HG03342 (cell line): ENCODE measurements at regions not wholly inside any gene's neighbourhood (a gene's known extent, or its start where the extent isn't known, plus 50 kb on each side); places are given as distances from the start of the nearest gene placed in this dataset.
"Not testable (repeated sequence)": the region's sequence is repeated elsewhere in the genome, so short reads cannot be mapped to it uniquely, and the experiment has no call there.

ENCODE experiments used
- ATAC-seq: cut with Tn5 transposase; IDR thresholded peaks from one replicate; pipeline ENCODE4 v1.9.1; 2021; ENCODE audit warnings: mild to moderate bottlenecking, moderate library complexity; ENCODE audit not compliant: unreplicated experiment

DNA sequence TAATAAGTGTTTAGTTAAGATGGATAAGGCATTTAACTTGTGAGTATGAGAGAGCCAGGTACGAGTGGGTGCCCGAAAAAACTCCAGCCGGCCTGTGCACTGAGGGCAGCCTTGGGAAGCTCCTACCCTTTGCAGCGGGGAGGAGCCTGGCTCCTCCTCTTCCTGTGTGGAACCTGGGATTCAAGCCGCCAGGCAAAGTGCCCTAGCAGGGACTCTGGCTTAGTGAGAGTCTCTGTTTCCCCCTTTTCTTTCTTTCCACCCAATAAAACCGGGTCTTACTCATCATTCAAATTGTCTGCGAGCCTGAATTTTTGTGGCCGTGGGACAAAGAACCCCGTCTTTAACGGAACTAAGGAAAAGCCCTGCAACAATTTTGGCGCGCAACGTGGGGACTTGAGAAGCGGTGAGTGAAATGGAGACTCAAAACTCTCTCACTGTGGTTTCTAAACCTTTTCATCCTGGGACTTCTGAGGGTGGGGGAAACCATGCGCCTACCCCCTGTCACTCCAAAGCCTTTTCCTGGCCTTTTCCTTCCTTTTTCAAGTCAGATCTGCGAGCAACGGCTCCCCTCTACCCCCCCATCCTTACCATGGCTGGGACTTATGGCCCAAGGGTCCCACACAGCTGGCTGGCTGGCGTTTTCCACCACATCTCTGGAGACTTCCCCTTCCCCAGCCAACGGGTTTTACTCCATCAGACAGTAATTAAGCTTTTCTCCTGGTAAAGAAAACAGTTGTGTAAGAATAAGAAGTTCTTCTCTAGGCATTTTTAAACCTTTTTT, 535.7 kb upstream of the ACO1 start:
- ATAC-seq: no peak

DNA sequence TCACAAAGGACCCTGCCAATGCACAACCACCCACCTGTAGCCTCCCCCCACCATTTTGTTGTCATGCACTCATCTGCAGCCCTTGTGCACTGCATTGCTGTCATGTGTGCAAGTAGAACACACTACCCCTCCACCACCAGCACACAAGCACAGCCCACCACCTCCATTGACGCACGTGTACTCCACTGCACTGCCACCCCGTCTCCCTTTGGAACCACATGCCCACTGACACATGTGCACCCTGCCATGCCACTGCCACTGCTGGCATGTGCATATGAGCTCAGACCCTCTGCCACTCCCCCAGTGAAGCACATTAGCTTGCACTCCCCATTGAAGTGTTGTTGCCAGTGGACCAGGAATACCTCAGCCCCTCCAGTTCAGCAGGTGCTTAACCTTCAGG, 530.3 kb upstream of the ACO1 start:
- ATAC-seq: no peak

DNA sequence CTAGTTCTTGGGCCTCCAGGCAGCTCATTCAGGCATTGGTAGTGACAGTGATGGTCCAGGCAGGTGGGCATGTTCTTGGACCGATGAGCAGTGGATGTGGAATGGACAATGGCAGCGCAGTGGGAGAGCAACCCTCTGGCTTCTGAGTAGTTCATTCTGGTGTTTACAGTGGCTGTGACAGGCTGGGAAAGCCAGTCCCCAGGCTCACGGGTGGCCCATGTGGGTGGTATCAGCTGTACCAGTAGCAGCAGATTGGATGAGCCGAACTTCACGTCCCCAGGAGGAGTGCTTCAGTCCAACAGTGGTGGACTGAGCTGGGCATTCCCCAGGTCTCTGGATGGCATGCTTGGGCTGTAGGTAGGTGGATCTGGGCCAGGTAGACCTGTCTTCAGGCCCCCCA, 515.6 kb upstream of the ACO1 start:
- no peak for ATAC-seq

DNA sequence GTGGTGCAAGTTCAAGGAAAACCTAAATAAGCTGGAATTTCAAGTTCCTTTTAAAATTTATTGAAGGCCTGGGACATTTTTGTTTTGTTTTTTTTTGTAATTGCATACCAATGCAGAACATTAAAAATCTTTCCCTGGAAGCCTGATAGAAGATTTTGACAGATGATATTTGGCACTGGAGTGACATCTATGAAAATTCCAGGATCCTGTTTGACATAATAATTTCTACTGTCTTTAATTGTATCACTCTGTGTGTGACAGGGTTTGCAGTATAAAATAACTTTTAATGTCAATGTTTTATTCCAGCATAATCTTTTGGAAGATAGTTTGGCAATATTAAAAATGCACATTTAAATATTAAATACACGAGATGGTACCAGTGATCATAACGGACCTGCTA, 514.2 kb upstream of the ACO1 start:
- no peak for ATAC-seq

DNA sequence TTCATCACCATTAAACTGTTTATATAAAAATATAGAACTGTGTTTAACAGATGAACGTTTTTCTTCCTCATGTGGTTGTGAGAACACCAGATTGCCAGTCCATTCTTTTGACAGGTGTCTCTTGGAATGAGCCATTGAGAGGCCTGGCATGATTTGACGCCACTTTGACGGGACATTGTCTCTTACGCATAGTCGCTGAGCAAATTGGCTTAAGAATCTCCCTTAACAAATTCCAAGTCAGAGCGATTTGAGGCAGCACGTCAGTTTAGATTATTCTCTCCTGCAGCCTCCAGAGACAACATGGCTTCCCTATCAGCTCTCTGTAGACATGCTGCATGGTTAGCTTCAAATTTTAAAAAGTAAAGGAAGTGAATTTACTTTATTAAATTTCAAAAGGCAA, 510.7 kb upstream of the ACO1 start:
- ATAC-seq: no peak

DNA sequence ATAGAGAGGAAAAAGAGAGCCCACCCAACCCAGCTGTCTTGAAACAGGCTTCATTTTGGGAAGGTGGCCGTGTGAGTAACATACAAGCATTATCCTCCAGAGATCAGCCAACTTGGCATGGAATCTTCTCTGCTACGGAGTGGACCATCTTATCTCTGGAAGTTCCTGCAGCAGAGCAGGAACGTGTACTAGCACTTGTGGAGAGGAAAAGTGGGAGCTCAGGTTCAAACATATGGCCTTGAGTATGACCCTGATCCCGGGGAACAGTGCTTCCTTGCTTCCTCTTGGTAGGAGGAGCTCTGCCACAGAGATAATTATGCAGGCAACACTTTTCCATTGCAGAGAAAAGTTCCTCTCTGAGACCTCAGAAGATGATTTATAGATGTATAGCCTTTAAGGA, 490.4 kb upstream of the ACO1 start:
- no peak for ATAC-seq

DNA sequence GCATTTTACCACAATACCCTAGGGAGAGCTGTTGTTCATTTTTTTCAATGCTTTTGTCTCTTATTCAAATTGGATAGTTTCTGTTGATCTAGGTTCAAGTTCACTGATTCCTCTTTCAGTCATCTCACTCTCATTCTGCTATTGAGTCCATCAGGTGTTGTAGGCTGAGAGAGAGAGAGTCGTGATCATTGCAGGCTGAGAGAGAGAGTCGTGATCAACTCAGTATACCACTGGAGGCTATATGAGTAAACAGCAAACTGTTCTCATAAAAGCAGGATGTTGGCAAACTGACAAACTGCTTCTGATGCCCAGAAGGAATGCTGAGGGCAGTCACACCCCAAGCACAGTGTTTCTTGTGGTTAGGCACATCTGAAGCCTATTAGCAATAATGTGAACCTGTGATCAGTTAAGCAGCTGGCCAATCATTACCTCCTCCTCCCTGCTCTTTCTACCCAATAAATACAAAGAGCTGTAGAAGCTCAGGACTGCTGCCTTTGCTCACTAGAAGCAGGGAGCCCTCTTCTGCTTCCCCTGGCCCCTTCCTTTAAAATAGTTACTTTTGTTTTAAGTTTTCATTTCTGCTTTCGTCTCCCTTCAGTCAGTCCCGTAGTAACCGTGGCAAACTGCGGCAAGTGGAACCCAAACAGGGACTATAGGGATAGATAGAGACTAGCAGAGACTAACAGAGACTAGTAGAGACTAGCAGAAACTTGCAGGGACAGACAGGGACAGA, 476.1 kb upstream of the ACO1 start:
- ATAC-seq: peak; percentile 88

DNA sequence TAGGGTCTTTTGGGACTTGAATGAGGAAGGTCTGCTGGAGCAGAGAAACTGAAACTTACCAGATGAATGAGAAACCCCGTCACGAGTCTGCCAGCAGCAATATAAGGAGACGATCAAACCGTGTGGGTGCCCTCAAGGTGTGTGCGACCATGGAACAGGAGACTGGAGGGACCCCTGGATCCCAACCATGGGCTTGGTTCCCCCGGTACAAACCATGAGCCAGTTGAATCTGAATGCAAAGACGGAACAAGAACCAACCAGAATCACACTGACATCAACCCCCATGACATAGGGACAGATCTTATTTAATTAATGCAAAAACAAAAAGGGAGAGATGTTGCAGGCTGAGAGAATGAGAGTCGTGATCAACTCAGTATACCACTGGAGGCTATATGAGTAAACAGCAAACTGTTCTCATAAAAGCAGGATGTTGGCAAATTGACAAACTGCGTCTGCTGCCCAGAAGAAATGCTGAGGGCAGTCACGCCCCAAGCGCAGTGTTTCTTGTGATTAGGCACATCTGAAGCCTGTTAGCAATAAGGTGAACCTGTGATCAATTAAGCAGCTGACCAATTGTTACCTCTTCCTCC, 475.5 kb upstream of the ACO1 start:
- peak; percentile 48 for ATAC-seq

DNA sequence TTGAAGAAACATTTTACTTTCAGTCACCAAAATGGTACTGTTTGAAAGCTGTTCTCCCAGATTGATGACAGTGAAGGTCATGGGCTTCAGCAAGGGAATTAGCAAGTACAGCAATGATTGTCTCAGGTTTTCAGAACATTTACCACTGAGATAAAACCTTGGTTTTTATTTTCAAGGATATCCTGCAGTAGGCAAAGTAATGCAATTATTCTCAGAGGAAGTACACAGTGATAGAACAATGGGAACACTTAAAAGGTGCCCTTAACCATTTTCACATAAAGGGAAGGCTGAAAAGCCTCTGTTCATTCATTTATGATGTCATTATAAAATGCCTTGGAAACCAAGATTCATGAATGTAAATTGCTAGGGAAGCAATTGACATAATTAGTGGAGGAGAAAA, 471.8 kb upstream of the ACO1 start:
- no peak for ATAC-seq

DNA sequence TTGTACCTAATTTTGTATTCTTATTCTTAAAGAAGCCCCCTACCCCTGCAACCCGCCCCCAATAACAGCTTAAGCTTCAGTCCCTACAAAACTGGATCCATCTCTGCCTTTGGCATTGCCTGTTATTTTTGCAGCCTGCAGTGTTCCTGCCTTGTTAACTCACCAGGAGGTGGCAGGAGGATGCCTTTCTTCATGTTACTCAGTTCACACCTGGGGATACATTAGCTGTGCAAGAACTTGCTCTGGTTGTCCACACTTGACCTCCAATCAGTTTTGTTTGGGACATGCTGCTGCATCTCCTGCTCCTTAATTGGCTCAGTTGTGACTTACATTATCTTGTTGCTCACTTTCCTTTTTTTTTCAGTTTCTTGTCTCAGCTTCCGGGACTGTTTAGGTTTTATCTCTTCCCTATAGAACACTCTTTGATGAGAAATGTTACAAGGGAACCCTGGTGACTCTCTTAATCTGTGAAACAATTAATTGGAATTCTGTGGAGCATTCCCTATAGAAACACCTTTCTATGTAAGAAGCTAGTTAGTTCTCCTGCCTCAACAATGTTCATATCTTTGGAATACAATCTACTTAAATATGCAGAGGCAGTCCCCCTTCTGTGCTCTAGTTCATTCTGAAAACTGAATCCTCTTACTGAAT, 467.7 kb upstream of the ACO1 start:
- no peak for ATAC-seq

DNA sequence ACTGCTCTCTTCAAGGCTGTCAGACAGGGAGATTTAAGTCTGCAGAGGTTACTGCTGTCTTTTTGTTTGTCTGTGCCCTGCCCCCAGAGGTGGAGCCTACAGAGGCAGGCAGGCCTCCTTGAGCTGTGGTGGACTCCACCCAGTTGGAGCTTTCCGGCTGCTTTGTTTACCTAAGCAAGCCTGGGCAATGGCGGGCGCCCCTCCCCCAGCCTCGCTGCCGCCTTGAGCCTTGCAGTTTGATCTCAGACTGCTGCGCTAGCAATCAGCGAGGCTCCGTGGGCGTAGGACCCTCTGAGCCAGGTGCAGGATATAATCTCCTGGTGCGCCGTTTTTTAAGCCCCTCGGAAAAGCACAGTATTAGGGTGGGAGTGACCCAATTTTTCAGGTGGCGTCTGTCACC, 446.7 kb upstream of the ACO1 start:
- ATAC-seq: not testable (repeated sequence)

DNA sequence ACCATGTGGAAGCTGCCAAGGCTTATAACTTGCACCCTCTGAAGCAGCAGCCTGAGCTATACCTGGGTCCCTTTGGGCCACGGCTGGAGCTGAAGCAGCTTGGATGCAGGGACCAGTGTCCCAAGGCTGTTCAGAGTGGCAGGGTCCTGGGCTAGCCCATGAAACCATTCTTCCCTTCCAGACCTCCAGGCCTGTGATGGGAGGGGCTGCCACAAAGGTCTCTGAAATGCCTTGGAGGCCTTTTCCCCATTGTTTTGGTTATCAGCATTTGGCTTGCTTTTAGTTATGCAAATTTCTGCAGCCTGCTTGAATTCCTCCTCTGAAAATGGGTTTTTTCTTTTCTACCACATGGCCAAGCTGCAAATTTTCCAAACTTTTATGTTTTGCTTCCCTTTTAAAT, 433.7 kb upstream of the ACO1 start:
- no peak for ATAC-seq

DNA sequence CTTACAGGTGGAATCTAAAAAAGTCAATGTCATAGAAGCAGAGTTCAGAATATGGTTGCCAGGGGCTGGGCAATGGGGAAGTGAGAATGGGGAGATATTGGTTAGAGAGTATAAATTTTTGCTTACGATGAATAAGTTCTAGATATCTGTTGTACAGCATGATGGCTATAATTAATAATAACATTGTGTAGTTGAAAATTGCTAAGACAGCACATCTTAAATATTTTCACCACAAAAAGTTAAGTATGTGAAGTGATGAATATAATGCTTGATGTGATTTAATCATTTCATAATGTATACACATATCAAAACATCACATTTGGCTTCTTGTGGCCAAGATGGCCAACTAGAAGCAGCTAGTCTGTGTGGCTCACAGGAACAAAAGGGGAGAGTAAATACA, 425.9 kb upstream of the ACO1 start:
- ATAC-seq: no peak

DNA sequence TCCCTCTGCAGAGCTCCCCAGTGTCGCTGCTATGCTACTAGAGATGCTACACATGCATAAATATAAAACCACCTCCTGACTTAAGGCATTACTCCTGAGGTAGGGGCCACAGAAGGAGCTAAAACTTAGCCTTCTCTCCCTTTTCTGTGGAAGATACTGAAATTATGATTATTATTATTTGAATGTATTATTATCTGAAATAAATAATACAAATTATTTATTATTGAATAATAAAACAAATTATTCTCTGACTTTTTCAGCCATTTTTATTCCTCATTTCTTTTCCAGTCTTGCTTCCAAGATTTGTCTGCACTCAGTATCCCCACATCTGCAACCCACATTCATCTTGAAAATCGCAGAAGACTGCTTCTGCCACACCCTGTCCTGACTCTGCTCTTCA, 414.9 kb upstream of the ACO1 start:
- ATAC-seq: no peak

DNA sequence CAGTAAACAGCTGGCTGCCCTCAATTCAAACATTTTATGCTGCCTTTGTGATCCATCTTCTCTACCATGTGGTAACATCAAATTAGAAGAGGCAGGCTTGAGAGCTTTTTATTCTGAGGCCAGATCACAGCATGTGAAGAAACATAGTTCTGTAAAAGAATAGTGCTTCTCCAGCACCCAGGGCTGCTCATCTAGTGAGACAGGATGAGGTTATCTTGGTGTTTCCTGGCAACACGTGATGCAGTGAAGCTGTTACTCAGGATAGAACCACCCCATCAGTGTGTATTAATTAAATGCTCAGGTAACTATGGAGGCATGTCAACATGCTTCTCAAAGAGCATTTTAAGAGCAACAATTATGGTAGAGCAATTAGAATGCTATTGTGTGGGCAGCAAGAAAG, 400.5 kb upstream of the ACO1 start:
- no peak for ATAC-seq

DNA sequence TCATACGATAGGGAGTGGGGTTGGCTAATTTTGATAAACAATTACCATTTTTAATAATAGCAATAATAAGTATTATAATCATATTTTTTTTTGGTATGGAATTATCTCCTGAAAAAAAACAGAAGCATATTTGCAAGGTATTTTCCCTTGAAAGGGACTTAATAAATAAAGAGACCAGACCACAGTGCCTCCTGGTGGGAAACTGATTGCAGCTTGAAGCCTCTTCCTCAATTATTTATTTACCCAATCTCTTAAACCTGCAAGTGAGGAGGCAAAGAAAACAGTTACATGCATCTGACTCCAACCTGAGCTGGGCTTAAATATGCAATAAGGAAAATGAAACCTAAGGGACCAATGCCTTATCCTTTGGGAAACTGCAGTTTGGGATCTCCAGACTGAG, 388.1 kb upstream of the ACO1 start:
- no peak for ATAC-seq

DNA sequence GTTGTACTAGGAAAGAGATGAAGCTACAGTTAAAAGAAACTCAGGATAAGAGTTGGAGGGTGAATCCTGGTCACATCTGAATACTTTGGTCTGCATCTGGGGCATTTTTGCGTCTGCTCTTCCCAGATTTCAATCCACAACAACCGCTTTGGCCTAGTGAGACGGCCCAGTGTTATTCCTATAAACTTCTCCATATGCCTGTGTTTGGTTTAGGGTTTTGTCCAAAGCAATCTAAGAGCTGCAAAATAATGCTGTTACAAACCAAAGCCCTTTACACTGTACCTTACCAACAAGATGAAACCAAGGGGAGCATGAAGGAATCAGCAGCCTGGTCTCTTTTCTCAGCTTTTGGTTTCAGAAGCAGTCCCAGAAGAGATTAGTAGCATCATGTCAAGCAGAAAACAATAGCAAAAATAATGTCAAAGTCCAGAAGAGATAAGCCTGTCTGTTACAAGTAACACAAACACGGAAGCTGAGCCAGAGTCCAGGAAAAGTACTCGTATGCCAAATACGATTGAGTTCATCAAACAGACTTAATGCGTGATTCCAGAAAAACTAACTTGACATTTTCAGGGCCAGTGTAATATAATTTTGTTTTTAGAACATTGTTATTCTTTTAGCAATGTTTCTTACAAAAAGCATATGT, 379.9 kb upstream of the ACO1 start:
- no peak for ATAC-seq

DNA sequence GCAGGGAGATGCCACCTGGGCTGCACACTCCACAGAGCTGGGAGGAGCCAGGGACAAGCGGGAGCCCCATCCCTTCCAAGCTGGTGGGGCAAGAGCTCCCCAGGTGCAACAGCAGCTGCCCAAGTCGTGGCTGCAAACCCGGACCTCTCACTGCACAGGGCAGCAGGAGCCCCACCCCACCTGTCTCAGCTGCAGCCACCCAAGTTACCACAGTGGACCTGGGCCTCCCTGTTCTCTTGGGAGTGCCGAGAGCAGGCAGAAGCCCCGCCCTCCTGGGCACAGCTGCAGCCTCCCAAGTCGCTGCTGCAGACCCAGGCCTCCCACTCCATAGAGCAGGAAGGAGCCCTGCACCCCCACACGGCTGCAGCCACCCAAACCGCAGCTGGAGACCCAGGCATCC, 374.1 kb upstream of the ACO1 start:
- ATAC-seq: no peak

DNA sequence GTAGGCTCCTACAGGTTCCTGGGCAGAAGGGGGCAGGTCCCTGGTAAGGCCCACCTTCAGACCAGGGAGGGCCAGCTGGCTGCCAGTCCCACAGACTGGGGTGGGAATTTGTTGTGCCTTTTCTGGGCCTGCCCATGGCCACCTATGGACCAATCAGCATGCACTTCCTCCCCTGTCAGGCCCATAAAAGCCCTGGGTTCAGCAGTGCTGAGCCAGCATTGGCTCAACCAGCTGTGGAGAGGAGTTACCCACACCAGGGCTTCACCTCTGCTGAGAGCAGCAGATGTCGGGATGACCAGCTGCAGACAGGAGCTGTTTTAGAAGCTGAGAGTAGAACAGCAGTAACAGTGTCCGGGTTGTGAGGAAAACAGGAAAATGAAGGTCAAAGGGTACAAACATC, 373.4 kb upstream of the ACO1 start:
- no peak for ATAC-seq

DNA sequence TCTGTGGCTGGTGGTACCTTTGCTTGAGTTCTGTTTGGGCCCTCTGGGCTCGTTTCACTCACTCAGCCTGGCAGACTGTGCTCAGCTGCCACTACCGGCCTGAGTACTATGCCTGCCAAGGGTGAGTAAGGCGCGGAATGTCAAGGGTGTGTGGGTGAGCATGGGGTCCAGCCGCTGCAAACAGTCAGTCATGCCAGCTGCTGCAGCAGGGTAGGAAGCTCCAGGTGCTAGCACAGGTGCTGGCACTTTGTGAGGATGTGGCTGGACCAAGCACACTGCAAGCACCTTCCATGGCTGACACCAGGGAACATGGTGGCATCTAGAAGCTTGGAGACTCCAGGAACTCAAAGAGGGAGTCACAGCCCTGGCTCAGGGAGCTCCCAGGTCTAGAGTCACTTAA, 368.6 kb upstream of the ACO1 start:
- no peak for ATAC-seq

DNA sequence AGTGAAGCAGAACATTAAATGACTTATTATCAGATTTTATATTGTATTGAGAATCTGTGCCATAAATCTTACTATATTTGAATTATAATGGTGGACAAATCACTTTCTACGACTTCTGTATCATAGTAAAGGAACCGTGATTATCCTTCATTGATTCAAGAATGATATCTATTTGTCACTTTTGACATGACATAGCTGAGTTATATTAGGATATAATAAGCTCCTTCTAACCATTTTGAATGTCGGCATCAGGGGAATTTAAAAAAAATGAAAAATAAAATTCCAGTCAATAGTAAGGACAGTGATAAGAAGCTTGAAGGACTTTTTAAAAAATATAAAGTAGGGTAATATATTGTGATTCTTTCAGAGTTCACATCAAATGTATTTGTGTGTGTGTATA, 338.9 kb upstream of the ACO1 start:
- no peak for ATAC-seq
